Memory B cell (primary cell): ENCODE measurements at regions not wholly inside any gene's neighbourhood (a gene's known extent, or its start where the extent isn't known, plus 50 kb on each side); places are given as distances from the start of the nearest gene placed in this dataset.

Experiments
- ATAC-seq: fragments of 150-1000 bp; cut with Tn5 transposase; 2 replicates; pipeline ENCODE4 v1.10.0; 2021; ENCODE audit warnings: low read depth, mild to moderate bottlenecking, moderate library complexity
- DNase-seq, 2 donors: peaks; one replicate each; pipeline ENCODE4 v3.0.0; 2022; ENCODE audit warnings: low spot score in 2 of 2
- H3K27ac Mint-ChIP-seq: one replicate; pipeline ENCODE4 v1.8.0; 2022; ENCODE audit warnings: mild to moderate bottlenecking, moderate library complexity, mixed read lengths
- H3K27me3 Mint-ChIP-seq: one replicate; pipeline ENCODE4 v1.8.0; 2022; ENCODE audit warnings: mixed read lengths
- H3K36me3 Mint-ChIP-seq: one replicate; pipeline ENCODE4 v1.8.0; 2022; ENCODE audit warnings: mild to moderate bottlenecking, mixed read lengths
- H3K4me1 Mint-ChIP-seq: one replicate; pipeline ENCODE4 v1.8.0; 2022; ENCODE audit warnings: mixed read lengths
- H3K4me3 Mint-ChIP-seq: one replicate; pipeline ENCODE4 v1.8.0; 2022; ENCODE audit warnings: mild to moderate bottlenecking, moderate library complexity, mixed read lengths
- H3K9me3 Mint-ChIP-seq: one replicate; pipeline ENCODE4 v1.8.0; 2022; ENCODE audit warnings: mixed read lengths

DNA sequence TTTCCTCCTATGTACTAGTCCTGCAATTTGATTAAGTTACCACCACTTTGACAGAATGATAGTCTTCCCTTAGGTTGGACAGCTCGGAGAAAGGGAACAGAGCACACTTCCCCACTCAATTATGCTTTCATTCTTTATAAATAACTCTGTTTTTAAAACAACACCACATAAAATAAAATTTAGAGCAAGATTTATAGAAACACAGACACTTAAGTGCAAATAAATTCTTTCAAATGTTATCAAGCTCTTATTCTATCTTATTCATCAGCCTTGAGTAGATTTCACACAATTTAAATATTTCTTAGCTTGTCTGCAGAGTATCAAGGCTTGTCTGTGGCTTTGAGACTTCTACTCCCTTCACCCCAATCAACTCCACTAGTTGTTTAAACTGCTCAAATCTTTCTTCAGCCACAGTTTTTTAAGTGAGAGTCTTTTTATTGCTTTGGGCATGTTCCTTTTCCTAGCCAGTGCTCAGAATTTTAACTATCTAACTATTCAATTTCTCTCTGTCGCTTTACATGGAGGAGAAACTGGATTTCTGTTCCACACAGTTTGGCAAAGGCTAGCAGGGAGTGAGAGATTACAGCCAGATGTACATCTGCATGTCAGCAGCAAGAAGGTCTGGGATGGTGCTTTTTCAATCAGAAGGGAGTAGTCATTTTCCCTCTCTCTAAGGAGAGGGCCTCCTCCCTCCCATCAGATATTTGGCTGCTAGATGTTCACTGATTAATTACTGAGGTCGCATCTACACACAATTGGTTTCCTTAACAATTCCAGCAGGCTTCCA, 53.1 kb upstream of the PLAC1 start:
- Mint-ChIP-seq H3K27ac (no peak overlapping the region), H3K4me3 (no peak overlapping the region), H3K36me3 (no peaks in the 10 kb centered on the region), H3K4me1 (no peaks in the 10 kb centered on the region), H3K9me3 (no peaks in the 10 kb centered on the region), H3K27me3 (peaks cover 2% of the 10 kb centered on the region)
- ATAC-seq (no peak), DNase-seq (no peak)
